PC-9 (cell line): ENCODE measurements at regions not wholly inside any gene's neighbourhood (a gene's known extent, or its start where the extent isn't known, plus 50 kb on each side); places are given as distances from the start of the nearest gene placed in this dataset.

Source experiments
- BruUV-seq: library from RNA; stranded (reverse); fragments of 400-500 nt; replicated peaks from 2 replicates; lab custom pipeline; 2021; lab: Mats Ljungman, UMichigan
- CTCF ChIA-PET: fragments of 300-600 bp; sonication (Branson Sonifier 250); formaldehyde crosslinking; loops from one replicate; lab custom pipeline; 2022; ENCODE audit warnings: antibody characterized with exemption; lab: Charles Lee
- POLR2A ChIA-PET: fragments of 300-600 bp; sonication (Branson Sonifier 250); formaldehyde crosslinking; loops from one replicate; lab custom pipeline; 2022; ENCODE audit warnings: antibody characterized with exemption; ENCODE audit not compliant: unreplicated experiment; lab: Charles Lee
- DNase-seq, 2 experiments: peaks; one replicate each; pipeline versions ENCODE4 v3.0.0 to v3.0.0-alpha.2; 2015 to 2022; ENCODE audit warnings: mixed read lengths in 1 of 2
- H2AFZ ChIP-seq: fragments of 200-600 bp; sonication (generic); 2 replicates; pipeline ENCODE4 v1.8.1; 2017; ENCODE audit warnings: antibody characterized with exemption
- H3F3A ChIP-seq: fragments of 200-600 bp; sonication (generic); 2 replicates; pipeline ENCODE4 v1.8.1; 2017; ENCODE audit warnings: antibody characterized with exemption, mild to moderate bottlenecking, low read depth; ENCODE audit not compliant: insufficient read depth
- H3K27ac ChIP-seq: fragments of 200-600 bp; sonication (generic); 2 replicates; pipeline ENCODE4 v1.6.1; 2016; ENCODE audit warnings: mixed run types
- H3K27me3 ChIP-seq: fragments of 200-600 bp; sonication (generic); 2 replicates; pipeline ENCODE4 v1.6.1; 2016; ENCODE audit warnings: low read depth, mixed run types; ENCODE audit not compliant: insufficient read depth
- H3K36me3 ChIP-seq: fragments of 200-600 bp; sonication (generic); 2 replicates; pipeline ENCODE4 v1.6.1; 2016; ENCODE audit warnings: low read depth, mixed run types
- H3K4me1 ChIP-seq: fragments of 200-600 bp; sonication (generic); replicated peaks from 2 replicates; pipeline ENCODE4 v1.6.1; 2016; ENCODE audit warnings: mixed run types; ENCODE audit not compliant: insufficient read depth
- H3K4me2 ChIP-seq: fragments of 200-600 bp; sonication (generic); 2 replicates; pipeline ENCODE4 v1.6.1; 2017; ENCODE audit warnings: mixed run types
- H3K4me3 ChIP-seq: fragments of 200-600 bp; sonication (generic); 2 replicates; pipeline ENCODE4 v1.6.1; 2016; ENCODE audit warnings: mixed run types
- H3K79me2 ChIP-seq: fragments of 200-600 bp; sonication (generic); 2 replicates; pipeline ENCODE4 v1.6.1; 2017; ENCODE audit warnings: low read depth, mixed run types
- H3K9me2 ChIP-seq: fragments of 200-600 bp; sonication (generic); 2 replicates; pipeline ENCODE4 v1.8.1; 2017; ENCODE audit warnings: mild to moderate bottlenecking; ENCODE audit not compliant: insufficient read depth
- H3K9me3 ChIP-seq: fragments of 200-600 bp; sonication (generic); 2 replicates; pipeline ENCODE4 v1.8.1; 2016; ENCODE audit warnings: low read depth; ENCODE audit not compliant: insufficient read depth
- H4K20me1 ChIP-seq: fragments of 200-600 bp; sonication (generic); 2 replicates; pipeline ENCODE4 v1.8.1; 2017; ENCODE audit not compliant: insufficient read depth
- EZH2 ChIP-seq: fragments of 200-600 bp; sonication (generic); IDR thresholded peaks from 2 replicates; pipeline ENCODE4 v1.8.0; 2017; ENCODE audit warnings: antibody characterized with exemption, low read depth
- intact Hi-C: fragments of 100-400 bp; cut with micrococcal nuclease; formaldehyde crosslinking; loops from one replicate; pipeline ENCODE4 v1.10.0; 2022; ENCODE audit not compliant: unreplicated experiment
- TF ChIP-seq, protein P1 (sequence below): fragments of 200-600 bp; sonication (generic); conservative IDR thresholded peaks from 2 replicates; pipeline ENCODE4 v1.6.1; 2017; ENCODE audit warnings: mixed run types, antibody characterized with exemption, mild to moderate bottlenecking, moderate library complexity

DNA sequence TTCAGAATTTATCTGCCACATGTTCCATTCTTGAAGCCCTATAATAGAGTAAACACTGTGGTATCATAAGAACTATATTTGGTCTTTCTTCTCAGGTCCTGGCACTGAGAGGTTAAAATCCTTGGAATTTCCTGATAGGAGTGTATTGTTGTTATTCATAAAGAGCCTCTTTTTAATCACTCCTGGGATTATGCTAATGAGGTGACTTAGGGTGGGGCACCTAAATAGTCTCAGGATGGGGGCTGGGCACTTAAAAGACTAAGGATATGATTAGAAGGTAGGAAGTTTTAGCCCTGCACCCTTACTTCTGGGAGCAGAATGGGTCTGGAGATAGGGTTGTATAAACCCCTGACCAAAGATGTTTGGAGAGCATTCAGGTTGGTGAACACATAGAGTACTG is 755.2 kb upstream of the TENM4 start:
- Histone ChIP-seq H3F3A (no peaks in the 10 kb centered on the region), H3K36me3 (no peaks in the 10 kb centered on the region), H3K4me1 (no peaks in the 10 kb centered on the region), H3K27me3 (no peaks in the 10 kb centered on the region), H3K79me2 (no peaks in the 10 kb centered on the region), H3K9me2 (no peaks in the 10 kb centered on the region), H2AFZ (no peak overlapping the region), H3K9me3 (no peaks in the 10 kb centered on the region), H4K20me1 (no peaks in the 10 kb centered on the region), H3K4me2 (no peak overlapping the region), H3K27ac (no peak overlapping the region), H3K4me3 (no peak overlapping the region)
- ChIA-PET POLR2A (no interaction called here), CTCF (interaction anchor here (0.6 kb wide), 1 partner anchor 20 kb away, joined by 3 read pairs; no protein-coding TSS in a partner anchor)
- TF ChIP-seq, protein P1, sequence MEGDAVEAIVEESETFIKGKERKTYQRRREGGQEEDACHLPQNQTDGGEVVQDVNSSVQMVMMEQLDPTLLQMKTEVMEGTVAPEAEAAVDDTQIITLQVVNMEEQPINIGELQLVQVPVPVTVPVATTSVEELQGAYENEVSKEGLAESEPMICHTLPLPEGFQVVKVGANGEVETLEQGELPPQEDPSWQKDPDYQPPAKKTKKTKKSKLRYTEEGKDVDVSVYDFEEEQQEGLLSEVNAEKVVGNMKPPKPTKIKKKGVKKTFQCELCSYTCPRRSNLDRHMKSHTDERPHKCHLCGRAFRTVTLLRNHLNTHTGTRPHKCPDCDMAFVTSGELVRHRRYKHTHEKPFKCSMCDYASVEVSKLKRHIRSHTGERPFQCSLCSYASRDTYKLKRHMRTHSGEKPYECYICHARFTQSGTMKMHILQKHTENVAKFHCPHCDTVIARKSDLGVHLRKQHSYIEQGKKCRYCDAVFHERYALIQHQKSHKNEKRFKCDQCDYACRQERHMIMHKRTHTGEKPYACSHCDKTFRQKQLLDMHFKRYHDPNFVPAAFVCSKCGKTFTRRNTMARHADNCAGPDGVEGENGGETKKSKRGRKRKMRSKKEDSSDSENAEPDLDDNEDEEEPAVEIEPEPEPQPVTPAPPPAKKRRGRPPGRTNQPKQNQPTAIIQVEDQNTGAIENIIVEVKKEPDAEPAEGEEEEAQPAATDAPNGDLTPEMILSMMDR = no peak
- TF ChIP-seq EZH2 = no peak
- DNase-seq = no peak
- no TSS peak for BruUV-seq
- intact Hi-C loops = no loop called here

DNA sequence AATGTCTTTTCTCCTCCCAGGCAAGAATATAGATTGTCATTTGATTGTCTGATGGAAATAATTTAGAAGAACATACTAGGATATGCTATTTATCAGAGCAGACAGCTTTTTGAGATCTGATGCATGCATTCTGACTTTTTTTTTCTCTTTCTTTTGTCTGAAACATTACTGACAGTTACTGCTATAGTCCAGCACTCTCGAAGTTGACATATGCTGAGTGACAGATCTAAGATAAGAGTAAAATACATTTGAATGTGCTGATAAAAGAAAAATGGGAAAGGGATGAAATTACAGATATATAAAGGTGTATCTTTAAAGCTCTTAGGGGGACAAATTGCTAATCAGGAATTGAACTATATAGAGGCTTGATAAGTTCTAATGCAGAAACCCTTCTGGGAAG is 753.8 kb upstream of the TENM4 start:
- no peak overlapping the region for H3K27ac ChIP-seq
- H3K27me3 ChIP-seq = no peaks in the 10 kb centered on the region
- no peak overlapping the region for H2AFZ ChIP-seq
- H3K36me3 ChIP-seq = no peaks in the 10 kb centered on the region
- ChIA-PET CTCF (no interaction called here), POLR2A (no interaction called here)
- no peaks in the 10 kb centered on the region for H3K9me3 ChIP-seq
- no peak for DNase-seq
- no peaks in the 10 kb centered on the region for H3K4me1 ChIP-seq
- no peak for TF ChIP-seq EZH2
- TF ChIP-seq, protein P1 = no peak
- no peaks in the 10 kb centered on the region for H3K9me2 ChIP-seq
- intact Hi-C loops = no loop called here
- H3K4me2 ChIP-seq = no peak overlapping the region
- H3F3A ChIP-seq = no peaks in the 10 kb centered on the region
- BruUV-seq = no TSS peak
- no peaks in the 10 kb centered on the region for H4K20me1 ChIP-seq
- H3K79me2 ChIP-seq = no peaks in the 10 kb centered on the region
- no peak overlapping the region for H3K4me3 ChIP-seq

DNA sequence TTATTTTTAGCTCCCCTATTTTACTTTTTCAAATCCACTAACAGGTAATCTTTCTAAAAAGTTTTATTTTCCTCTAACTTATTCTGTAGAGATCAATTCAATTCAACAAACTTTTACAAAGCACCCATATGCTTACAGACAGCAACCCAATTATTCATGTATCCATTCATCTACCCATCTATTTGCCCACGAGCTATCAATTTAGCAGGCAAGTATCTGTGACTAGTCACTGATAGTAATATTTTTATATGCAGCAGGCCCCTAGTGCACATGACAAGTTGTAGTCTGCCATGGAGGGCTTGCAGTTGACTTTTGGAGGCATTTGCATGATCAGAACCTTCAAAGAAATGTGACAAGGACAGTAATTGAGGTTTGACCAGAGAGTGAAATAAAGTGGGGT is 753.2 kb upstream of the TENM4 start:
- Histone ChIP-seq H3K4me1 (no peaks in the 10 kb centered on the region), H3K9me2 (no peaks in the 10 kb centered on the region), H3K9me3 (no peaks in the 10 kb centered on the region), H4K20me1 (no peaks in the 10 kb centered on the region), H3K27ac (no peak overlapping the region), H3K4me3 (no peak overlapping the region), H3K36me3 (no peaks in the 10 kb centered on the region), H3F3A (no peaks in the 10 kb centered on the region), H3K27me3 (no peaks in the 10 kb centered on the region), H3K4me2 (no peak overlapping the region), H2AFZ (no peak overlapping the region), H3K79me2 (no peaks in the 10 kb centered on the region)
- POLR2A ChIA-PET = no interaction called here
- no peak for DNase-seq
- CTCF ChIA-PET = no interaction called here
- no peak for TF ChIP-seq EZH2
- TF ChIP-seq, protein P1 = no peak
- intact Hi-C loops = no loop called here
- no TSS peak for BruUV-seq
